Erythroblast (primary cell): ENCODE measurements at regions not wholly inside any gene's neighbourhood (a gene's known extent, or its start where the extent isn't known, plus 50 kb on each side); places are given as distances from the start of the nearest gene placed in this dataset.

Source experiments
- GATA1 ChIP-seq: IDR thresholded peaks from 2 replicates; pipeline ENCODE4 v1.6.1; 2011; ENCODE audit warnings: low read depth, mild to moderate bottlenecking, control low read depth, low read length, moderate library complexity
- POLR2A ChIP-seq: IDR thresholded peaks from 2 replicates; pipeline ENCODE4 v1.6.1; 2011; ENCODE audit warnings: mild to moderate bottlenecking, low read length

GRCh38 chr14:94897561-94897960, 127.6 kb upstream of the GSC start:
- TF ChIP-seq POLR2A (no peak), GATA1 (no peak)
